ENCODE measurements at regions not wholly inside any gene's neighbourhood (a gene's known extent, or its start where the extent isn't known, plus 50 kb on each side); places are given as distances from the start of the nearest gene placed in this dataset.

- CTCF ChIA-PET = interaction anchor here (0.6 to 1.4 kb wide), 2 partner anchors 329 to 632 kb away, joined by 3 to 6 read pairs; no protein-coding TSS in a partner anchor
- TF ChIP-seq CTCF (IDR thresholded peaks at IDR 0.05; ENCODE audit: insufficient read depth, low read depth, low read length) = no peak
- no peak overlapping the region for H3K4me3 ChIP-seq (ENCODE audit: low read depth, low read length)
- H3K36me3 ChIP-seq (ENCODE audit: control insufficient read depth, insufficient read depth, low read length) = no peaks in the 10 kb centered on the region
- no peaks in the 10 kb centered on the region for H3K27me3 ChIP-seq (ENCODE audit: control insufficient read depth, insufficient read depth, low read length)
- DNase-seq (ENCODE audit: low read depth) = no peak
- POLR2A ChIA-PET = no interaction called here
Measured at GRCh38 chr20:48291896-48292295, 506.6 kb upstream of the SULF2 start.

- CTCF ChIA-PET = interaction anchor here (0.6 to 1.4 kb wide), 2 partner anchors 331 to 502 kb away, joined by 3 to 6 read pairs; no protein-coding TSS in a partner anchor
- DNase-seq (ENCODE audit: low read depth) = no peak
- H3K27me3 ChIP-seq (ENCODE audit: control insufficient read depth, insufficient read depth, low read length) = no peaks in the 10 kb centered on the region
- TF ChIP-seq CTCF (IDR thresholded peaks at IDR 0.05; ENCODE audit: insufficient read depth, low read depth, low read length) = no peak
- no peaks in the 10 kb centered on the region for H3K36me3 ChIP-seq (ENCODE audit: control insufficient read depth, insufficient read depth, low read length)
- POLR2A ChIA-PET = interaction anchor here (0.6 kb wide), 1 partner anchor 1159 kb away, joined by 18 read pairs; no protein-coding TSS in a partner anchor
- no peak overlapping the region for H3K4me3 ChIP-seq (ENCODE audit: low read depth, low read length)
Measured at GRCh38 chr20:48288930-48289507, 503.7 kb upstream of the SULF2 start.

- no peak for TF ChIP-seq CTCF (IDR thresholded peaks at IDR 0.05; ENCODE audit: insufficient read depth, low read depth, low read length)
- Histone ChIP-seq H3K27me3 (ENCODE audit: control insufficient read depth, insufficient read depth, low read length) (no peaks in the 10 kb centered on the region), H3K4me3 (ENCODE audit: low read depth, low read length) (no peak overlapping the region), H3K36me3 (ENCODE audit: control insufficient read depth, insufficient read depth, low read length) (no peaks in the 10 kb centered on the region)
- no peak for DNase-seq (ENCODE audit: low read depth)
- ChIA-PET CTCF (interaction anchor here (0.7 to 2.2 kb wide), 4 partner anchors 11 to 504 kb away, joined by 3 to 6 read pairs (median 4); no protein-coding TSS in a partner anchor), POLR2A (no interaction called here)
Measured at GRCh38 chr20:48287552-48288170, 502.4 kb upstream of the SULF2 start.

GRCh38 chr20:48287021-48287494 is 501.8 kb upstream of the SULF2 start:
- ChIA-PET POLR2A (no interaction called here), CTCF (interaction anchor here (0.7 to 2.2 kb wide), 5 partner anchors 12 to 503 kb away, joined by 3 to 6 read pairs (median 4); no protein-coding TSS in a partner anchor)
- Histone ChIP-seq H3K36me3 (ENCODE audit: control insufficient read depth, insufficient read depth, low read length) (no peaks in the 10 kb centered on the region), H3K27me3 (ENCODE audit: control insufficient read depth, insufficient read depth, low read length) (no peaks in the 10 kb centered on the region), H3K4me3 (ENCODE audit: low read depth, low read length) (no peak overlapping the region)
- TF ChIP-seq CTCF (IDR thresholded peaks at IDR 0.05; ENCODE audit: insufficient read depth, low read depth, low read length) = no peak
- DNase-seq (ENCODE audit: low read depth) = no peak

GRCh38 chr20:48286601-48287000 is 501.3 kb upstream of the SULF2 start:
- no peak for TF ChIP-seq CTCF (IDR thresholded peaks at IDR 0.05; ENCODE audit: insufficient read depth, low read depth, low read length)
- Histone ChIP-seq H3K27me3 (ENCODE audit: control insufficient read depth, insufficient read depth, low read length) (no peaks in the 10 kb centered on the region), H3K36me3 (ENCODE audit: control insufficient read depth, insufficient read depth, low read length) (no peaks in the 10 kb centered on the region), H3K4me3 (ENCODE audit: low read depth, low read length) (no peak overlapping the region)
- no peak for DNase-seq (ENCODE audit: low read depth)
- CTCF ChIA-PET = interaction anchor here (0.8 to 2.2 kb wide), 3 partner anchors 334 to 503 kb away, joined by 3 to 6 read pairs (median 4); no protein-coding TSS in a partner anchor
- POLR2A ChIA-PET = no interaction called here
